ENCODE measurements at regions not wholly inside any gene's neighbourhood (a gene's known extent, or its start where the extent isn't known, plus 50 kb on each side); places are given as distances from the start of the nearest gene placed in this dataset.

- Histone ChIP-seq H2AFZ (ENCODE audit: low read depth, low read length) (no peak overlapping the region), H4K20me1 (ENCODE audit: insufficient read depth, low read length) (no peaks in the 10 kb centered on the region), H3K79me2 (ENCODE audit: low read length) (no peaks in the 10 kb centered on the region), H3K4me2 (ENCODE audit: low read length) (no peak overlapping the region), H3K27ac (ENCODE audit: low read length) (no peak overlapping the region), H3K4me1 (ENCODE audit: low read length) (no peaks in the 10 kb centered on the region), H3K4me3 (ENCODE audit: low read length) (no peak overlapping the region), H3K36me3 (replicated peaks; ENCODE audit: low read depth, low read length) (no peaks in the 10 kb centered on the region), H3K9ac (ENCODE audit: low read length) (no peak overlapping the region), H3K9me3 (ENCODE audit: insufficient read depth, low read length) (no peaks in the 10 kb centered on the region), H3K27me3 (ENCODE audit: low read depth, low read length) (no peaks in the 10 kb centered on the region)
- TF ChIP-seq EZH2phosphoT487 (IDR thresholded peaks at IDR 0.05; ENCODE audit: low read depth) (no peak), CTCF (IDR thresholded peaks at IDR 0.05; ENCODE audit: low read depth, low read length) (no peak)
Measured at GRCh38 chr4:164203476-164203875, 550.5 kb upstream of the SMIM31 start.

DNA sequence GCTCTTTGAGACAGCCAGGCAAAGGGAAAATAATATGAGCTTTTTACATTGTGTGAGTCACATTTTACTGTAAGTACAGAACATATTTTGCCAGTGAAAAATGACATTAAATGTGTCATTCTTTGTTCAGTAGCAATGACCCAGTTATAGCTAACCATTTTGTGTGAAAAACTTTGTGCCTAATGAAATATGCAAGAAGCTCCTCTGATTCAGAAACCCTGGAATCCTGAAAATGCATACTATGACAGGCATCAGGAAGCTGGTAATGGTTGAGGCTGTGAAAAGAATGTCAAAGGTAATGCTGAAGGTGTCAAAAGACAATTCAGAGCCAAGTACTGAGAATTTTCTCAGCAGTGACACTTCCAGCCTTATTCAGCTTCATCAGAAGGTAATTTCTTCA lies 549.5 kb upstream of the SMIM31 start:
- Histone ChIP-seq H3K4me3 (ENCODE audit: low read length) (no peak overlapping the region), H3K9ac (ENCODE audit: low read length) (no peak overlapping the region), H3K27me3 (ENCODE audit: low read depth, low read length) (no peaks in the 10 kb centered on the region), H4K20me1 (ENCODE audit: insufficient read depth, low read length) (no peaks in the 10 kb centered on the region), H2AFZ (ENCODE audit: low read depth, low read length) (no peak overlapping the region), H3K36me3 (replicated peaks; ENCODE audit: low read depth, low read length) (no peaks in the 10 kb centered on the region), H3K27ac (ENCODE audit: low read length) (no peak overlapping the region), H3K79me2 (ENCODE audit: low read length) (no peaks in the 10 kb centered on the region), H3K9me3 (ENCODE audit: insufficient read depth, low read length) (no peaks in the 10 kb centered on the region), H3K4me1 (ENCODE audit: low read length) (no peaks in the 10 kb centered on the region), H3K4me2 (ENCODE audit: low read length) (no peak overlapping the region)
- TF ChIP-seq CTCF (IDR thresholded peaks at IDR 0.05; ENCODE audit: low read depth, low read length) (no peak), EZH2phosphoT487 (IDR thresholded peaks at IDR 0.05; ENCODE audit: low read depth) (no peak)

DNA sequence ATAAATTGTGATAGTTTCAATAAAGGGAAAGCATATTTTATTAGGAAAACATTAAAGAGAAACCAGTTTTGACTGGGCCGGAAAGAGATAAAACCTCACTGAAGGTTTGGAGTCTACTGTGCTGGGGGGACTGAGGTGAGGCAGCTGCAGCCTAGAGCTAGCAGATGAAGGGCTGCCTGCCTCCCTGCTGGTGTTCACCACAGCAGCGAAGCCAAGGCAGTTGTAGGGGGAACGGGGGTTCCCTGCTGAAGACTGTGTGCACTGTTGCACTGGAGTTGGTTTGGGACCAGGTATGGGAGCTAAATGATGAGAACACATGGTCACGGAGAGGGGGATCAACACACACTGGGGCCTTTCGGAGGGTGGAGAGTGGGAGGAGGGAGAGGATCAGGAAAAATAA lies 546.5 kb upstream of the SMIM31 start:
- TF ChIP-seq EZH2phosphoT487 (IDR thresholded peaks at IDR 0.05; ENCODE audit: low read depth) = no peak
- no peak for TF ChIP-seq CTCF (IDR thresholded peaks at IDR 0.05; ENCODE audit: low read depth, low read length)
- no peak overlapping the region for H2AFZ ChIP-seq (ENCODE audit: low read depth, low read length)
- no peaks in the 10 kb centered on the region for H4K20me1 ChIP-seq (ENCODE audit: insufficient read depth, low read length)
- no peak overlapping the region for H3K27ac ChIP-seq (ENCODE audit: low read length)
- no peak overlapping the region for H3K4me3 ChIP-seq (ENCODE audit: low read length)
- H3K9ac ChIP-seq (ENCODE audit: low read length) = no peak overlapping the region
- H3K79me2 ChIP-seq (ENCODE audit: low read length) = no peaks in the 10 kb centered on the region
- H3K9me3 ChIP-seq (ENCODE audit: insufficient read depth, low read length) = no peaks in the 10 kb centered on the region
- no peak overlapping the region for H3K4me2 ChIP-seq (ENCODE audit: low read length)
- H3K36me3 ChIP-seq (replicated peaks; ENCODE audit: low read depth, low read length) = no peaks in the 10 kb centered on the region
- no peaks in the 10 kb centered on the region for H3K4me1 ChIP-seq (ENCODE audit: low read length)
- H3K27me3 ChIP-seq (ENCODE audit: low read depth, low read length) = no peaks in the 10 kb centered on the region

DNA sequence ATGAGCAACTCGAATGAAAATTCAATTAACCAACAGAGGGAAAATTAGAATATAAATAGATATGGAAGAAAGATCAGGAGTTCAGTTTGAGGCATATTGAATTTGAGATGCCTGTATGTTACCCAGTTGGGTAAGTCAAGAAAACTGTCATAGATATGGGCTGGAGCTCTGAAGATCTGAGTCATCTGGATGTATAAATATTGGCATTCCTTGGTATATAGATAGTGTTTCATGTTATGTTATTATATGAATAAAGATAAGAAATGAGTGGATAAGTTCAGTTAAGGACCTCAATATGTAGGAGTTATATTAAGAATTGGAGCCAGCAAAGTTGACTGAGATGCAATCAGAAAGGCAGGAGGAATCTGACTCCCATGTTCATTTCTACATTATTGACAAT lies 543.6 kb upstream of the SMIM31 start:
- H4K20me1 ChIP-seq (ENCODE audit: insufficient read depth, low read length) = no peaks in the 10 kb centered on the region
- TF ChIP-seq EZH2phosphoT487 (IDR thresholded peaks at IDR 0.05; ENCODE audit: low read depth) (no peak), CTCF (IDR thresholded peaks at IDR 0.05; ENCODE audit: low read depth, low read length) (no peak)
- no peaks in the 10 kb centered on the region for H3K79me2 ChIP-seq (ENCODE audit: low read length)
- no peaks in the 10 kb centered on the region for H3K4me1 ChIP-seq (ENCODE audit: low read length)
- no peak overlapping the region for H3K27ac ChIP-seq (ENCODE audit: low read length)
- no peaks in the 10 kb centered on the region for H3K27me3 ChIP-seq (ENCODE audit: low read depth, low read length)
- H3K4me3 ChIP-seq (ENCODE audit: low read length) = no peak overlapping the region
- H3K36me3 ChIP-seq (replicated peaks; ENCODE audit: low read depth, low read length) = no peaks in the 10 kb centered on the region
- no peaks in the 10 kb centered on the region for H3K9me3 ChIP-seq (ENCODE audit: insufficient read depth, low read length)
- H3K9ac ChIP-seq (ENCODE audit: low read length) = no peak overlapping the region
- H2AFZ ChIP-seq (ENCODE audit: low read depth, low read length) = no peak overlapping the region
- H3K4me2 ChIP-seq (ENCODE audit: low read length) = no peak overlapping the region

All from OCI-LY3 (cell line).